Sigmoid colon (tissue), 3 donors: ENCODE measurements at regions not wholly inside any gene's neighbourhood (a gene's known extent, or its start where the extent isn't known, plus 50 kb on each side); places are given as distances from the start of the nearest gene placed in this dataset.

ENCODE experiments used
- POLR2A ChIP-seq, 2 donors: fragments of 450-650 bp; IDR thresholded peaks; one replicate each; pipeline ENCODE4 v1.6.1; 2016; ENCODE audit warnings: antibody characterized with exemption in 2 of 2, mild to moderate bottlenecking in 2 of 2, moderate library complexity in 2 of 2
- TF ChIP-seq, protein P1 (sequence below), 4 experiments: fragments of 450-650 bp in 3 of 4; fragments of 200-600 bp in 1 of 4; IDR thresholded peaks; one replicate each; pipeline ENCODE4 v1.5.1; 2016 to 2019; ENCODE audit warnings: antibody characterized with exemption in 4 of 4, mild to moderate bottlenecking in 3 of 4, moderate library complexity in 2 of 4

- no peak for TF ChIP-seq POLR2A (IDR thresholded peaks at IDR 0.05)
- TF ChIP-seq, protein P1, sequence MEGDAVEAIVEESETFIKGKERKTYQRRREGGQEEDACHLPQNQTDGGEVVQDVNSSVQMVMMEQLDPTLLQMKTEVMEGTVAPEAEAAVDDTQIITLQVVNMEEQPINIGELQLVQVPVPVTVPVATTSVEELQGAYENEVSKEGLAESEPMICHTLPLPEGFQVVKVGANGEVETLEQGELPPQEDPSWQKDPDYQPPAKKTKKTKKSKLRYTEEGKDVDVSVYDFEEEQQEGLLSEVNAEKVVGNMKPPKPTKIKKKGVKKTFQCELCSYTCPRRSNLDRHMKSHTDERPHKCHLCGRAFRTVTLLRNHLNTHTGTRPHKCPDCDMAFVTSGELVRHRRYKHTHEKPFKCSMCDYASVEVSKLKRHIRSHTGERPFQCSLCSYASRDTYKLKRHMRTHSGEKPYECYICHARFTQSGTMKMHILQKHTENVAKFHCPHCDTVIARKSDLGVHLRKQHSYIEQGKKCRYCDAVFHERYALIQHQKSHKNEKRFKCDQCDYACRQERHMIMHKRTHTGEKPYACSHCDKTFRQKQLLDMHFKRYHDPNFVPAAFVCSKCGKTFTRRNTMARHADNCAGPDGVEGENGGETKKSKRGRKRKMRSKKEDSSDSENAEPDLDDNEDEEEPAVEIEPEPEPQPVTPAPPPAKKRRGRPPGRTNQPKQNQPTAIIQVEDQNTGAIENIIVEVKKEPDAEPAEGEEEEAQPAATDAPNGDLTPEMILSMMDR (IDR thresholded peaks at IDR 0.05): no peak
These were observed 1292.4 kb downstream of the EPHA7 start for GRCh38 chr6:92126983-92127382.
